GM12878 (cell line): ENCODE measurements at regions not wholly inside any gene's neighbourhood (a gene's known extent, or its start where the extent isn't known, plus 50 kb on each side); places are given as distances from the start of the nearest gene placed in this dataset.

Source experiments
- ATAC-seq: fragments of 200-7000 bp; cut with Tn5 transposase; 3 replicates; pipeline ENCODE4 v1.9.1; 2020; ENCODE audit warnings: mild to moderate bottlenecking, moderate library complexity
- BruUV-seq: library from RNA; stranded (reverse); fragments of 400-500 nt; replicated peaks from 2 replicates; lab custom pipeline; 2021; lab: Mats Ljungman, UMichigan
- CTCF ChIA-PET: fragments of 300-600 bp; sonication (Branson Sonifier 250); formaldehyde crosslinking; extraction: SDS; loops from one replicate; lab custom pipeline; 2021; ENCODE audit warnings: inconsistent platforms; lab: Yijun Ruan, JAX
- POLR2A ChIA-PET: fragments of 350-600 bp; formaldehyde crosslinking; extraction: SDS; loops from one replicate; lab custom pipeline; 2021; ENCODE audit warnings: inconsistent platforms; lab: Charles Lee
- RAD21 ChIA-PET: fragments of 300-600 bp; sonication (Branson Sonifier 250); formaldehyde crosslinking; loops from one replicate; lab custom pipeline; 2023; ENCODE audit warnings: antibody characterized with exemption; ENCODE audit not compliant: unreplicated experiment; lab: Charles Lee
- SMC1A ChIA-PET: fragments of 300-600 bp; sonication (Branson Sonifier 250); formaldehyde crosslinking; loops from one replicate; lab custom pipeline; 2023; ENCODE audit not compliant: unreplicated experiment, uncharacterized antibody; lab: Charles Lee
- DNase-seq: peaks from one replicate; pipeline ENCODE4 v3.0.0-alpha.2; 2011; ENCODE audit warnings: low read depth, low spot score
- FAIRE-seq: peaks from 3 replicates; lab custom pipeline; 2011; peaks lifted over from hg19 to GRCh38; lab: Jason Lieb, UNC
- H2AFZ ChIP-seq: 2 replicates; pipeline ENCODE4 v1.6.0; 2011; ENCODE audit warnings: low read depth, low read length, control low read depth; ENCODE audit not compliant: control insufficient read depth
- H3K27ac ChIP-seq: 2 replicates; pipeline ENCODE4 v1.5.1; 2011; ENCODE audit warnings: control low read depth; ENCODE audit not compliant: control insufficient read depth, insufficient read depth
- H3K27me3 ChIP-seq, 2 experiments: replicated peaks in 1 of 2; 2 replicates each; pipeline versions ENCODE4 v1.6.0 to v1.6.1; 2011; ENCODE audit warnings: low read length in 1 of 2; ENCODE audit not compliant: control insufficient read depth in 2 of 2, insufficient read depth in 2 of 2
- H3K36me3 ChIP-seq, 2 experiments: 2 replicates each; pipeline ENCODE4 v1.5.1; 2011; ENCODE audit warnings: low read length in 1 of 2; ENCODE audit not compliant: control insufficient read depth in 2 of 2, insufficient read depth in 2 of 2
- H3K4me1 ChIP-seq: 2 replicates; pipeline ENCODE4 v1.6.1; 2011; ENCODE audit warnings: mild to moderate bottlenecking, low read length, moderate library complexity, mixed read lengths; ENCODE audit not compliant: control insufficient read depth, insufficient read depth
- H3K4me2 ChIP-seq: 2 replicates; pipeline ENCODE4 v1.6.0; 2011; ENCODE audit warnings: control low read depth; ENCODE audit not compliant: control insufficient read depth, insufficient read depth
- H3K4me3 ChIP-seq: fragments of 200-600 bp; sonication (generic); 2 replicates; pipeline ENCODE4 v1.5.1; 2016
- H3K79me2 ChIP-seq: 2 replicates; pipeline ENCODE4 v1.6.0; 2011; ENCODE audit warnings: low read length; ENCODE audit not compliant: control insufficient read depth, insufficient read depth
- H3K9ac ChIP-seq: 2 replicates; pipeline ENCODE4 v1.8.0; 2011; ENCODE audit warnings: low read length, control low read depth, mixed read lengths; ENCODE audit not compliant: control insufficient read depth, insufficient read depth
- H3K9me3 ChIP-seq: replicated peaks from 3 replicates; pipeline ENCODE4 v1.5.1; 2011; ENCODE audit warnings: mild to moderate bottlenecking, low read length; ENCODE audit not compliant: control insufficient read depth, insufficient read depth
- H4K20me1 ChIP-seq: 2 replicates; pipeline ENCODE4 v1.6.0; 2011; ENCODE audit not compliant: control insufficient read depth, insufficient read depth
- BHLHE40 ChIP-seq, 2 experiments: fragments of 450-650 bp in 1 of 2; IDR thresholded peaks; 2 replicates each; pipeline ENCODE4 v1.6.1; 2011 to 2017; ENCODE audit warnings: low read depth in 2 of 2, borderline replicate concordance in 1 of 2, improper control_type of control experiment in 1 of 2, low read length in 1 of 2, mild to moderate bottlenecking in 1 of 2
- CBX5 ChIP-seq: sonication (generic); IDR thresholded peaks from 2 replicates; pipeline ENCODE4 v1.6.1; 2016; ENCODE audit warnings: low read depth, moderate library complexity, mild to moderate bottlenecking, inconsistent platforms
- FOXK2 ChIP-seq: fragments of 450-650 bp; IDR thresholded peaks from 2 replicates; pipeline ENCODE4 v1.6.1; 2017; ENCODE audit warnings: mild to moderate bottlenecking, moderate library complexity
- HDAC6 ChIP-seq: fragments of 200-600 bp; sonication (generic); IDR thresholded peaks from one replicate; pipeline ENCODE4 v1.8.0; 2017; ENCODE audit warnings: antibody characterized with exemption; ENCODE audit not compliant: unreplicated experiment
- IKZF1 ChIP-seq: fragments of 450-650 bp; conservative IDR thresholded peaks from 2 replicates; pipeline ENCODE4 v1.6.1; 2017; ENCODE audit warnings: antibody characterized with exemption, mild to moderate bottlenecking
- MLLT1 ChIP-seq: fragments of 450-650 bp; IDR thresholded peaks from 2 replicates; pipeline ENCODE4 v1.6.1; 2016; ENCODE audit warnings: mild to moderate bottlenecking
- MYC ChIP-seq: IDR thresholded peaks from 2 replicates; pipeline ENCODE4 v1.6.1; 2011; ENCODE audit warnings: mild to moderate bottlenecking, low read length, moderate library complexity, inconsistent platforms; ENCODE audit not compliant: insufficient read depth, insufficient replicate concordance, insufficient read length, severe bottlenecking
- NRF1 ChIP-seq: conservative IDR thresholded peaks from 2 replicates; pipeline ENCODE4 v1.6.1; 2011; ENCODE audit warnings: mild to moderate bottlenecking, low read depth, low read length, improper control_type of control experiment
- PAX8 ChIP-seq: fragments of 450-650 bp; IDR thresholded peaks from 2 replicates; pipeline ENCODE4 v1.6.1; 2017; ENCODE audit warnings: mild to moderate bottlenecking, moderate library complexity
- PKNOX1 ChIP-seq: fragments of 450-650 bp; IDR thresholded peaks from 2 replicates; pipeline ENCODE4 v1.6.1; 2016; ENCODE audit warnings: mild to moderate bottlenecking
- SMARCA5 ChIP-seq: fragments of 450-650 bp; IDR thresholded peaks from 2 replicates; pipeline ENCODE4 v1.6.1; 2017; ENCODE audit warnings: mild to moderate bottlenecking
- SPI1 ChIP-seq: IDR thresholded peaks from 2 replicates; pipeline ENCODE4 v1.6.1; 2011; ENCODE audit warnings: low read depth, mild to moderate bottlenecking, low read length, moderate library complexity, borderline replicate concordance; ENCODE audit not compliant: insufficient read depth
- SREBF1 ChIP-seq: IDR thresholded peaks from 2 replicates; pipeline ENCODE4 v1.6.1; 2012; ENCODE audit warnings: mild to moderate bottlenecking, low read length
- TARDBP ChIP-seq: IDR thresholded peaks from 2 replicates; pipeline ENCODE4 v1.6.1; 2016; ENCODE audit warnings: borderline replicate concordance
- ZNF207 ChIP-seq: fragments of 450-650 bp; IDR thresholded peaks from 2 replicates; pipeline ENCODE4 v1.6.1; 2014; ENCODE audit warnings: antibody characterized with exemption, mild to moderate bottlenecking, borderline replicate concordance
- ZNF217 ChIP-seq: fragments of 450-650 bp; IDR thresholded peaks from 2 replicates; pipeline ENCODE4 v1.6.1; 2017; ENCODE audit warnings: antibody characterized with exemption, mild to moderate bottlenecking
- WGBS: methylation state at CpG from one replicate; pipeline ENCODE4 v1.1.6; 2016; ENCODE audit warnings: low lambda C conversion rate; ENCODE audit not compliant: insufficient replicate concordance, insufficient coverage; ENCODE audit errors: missing lambda C conversion rate; 5-methylcytosine and 5-hydroxymethylcytosine counted together
- in situ Hi-C: fragments of 300-500 bp; cut with MboI; formaldehyde crosslinking; loops from 9 replicates; pipeline ENCODE4 v1.14.3; 2018; ENCODE audit warnings: mixed read lengths
- intact Hi-C: fragments of 100-400 bp; cut with micrococcal nuclease; formaldehyde crosslinking; loops from one replicate; pipeline ENCODE4 v1.14.2; 2022; ENCODE audit not compliant: unreplicated experiment
- TF ChIP-seq, protein P1 (sequence below): fragments of 450-650 bp; IDR thresholded peaks from 2 replicates; pipeline ENCODE4 v1.6.1; 2017; ENCODE audit warnings: low read depth, mild to moderate bottlenecking, moderate library complexity
- TF ChIP-seq, protein P2 (sequence below): fragments of 450-650 bp; IDR thresholded peaks from 2 replicates; pipeline ENCODE4 v1.6.1; 2017; ENCODE audit warnings: borderline replicate concordance

GRCh38 chr1:4346131-4346530, 308.3 kb upstream of the AJAP1 start:
- H3K4me3 ChIP-seq, result no peak overlapping the region
- H2AFZ ChIP-seq, result no peak overlapping the region
- intact Hi-C loops, result no loop called here
- no peaks in the 10 kb centered on the region for H3K79me2 ChIP-seq
- DNase-seq (no peak), ATAC-seq (no peak), FAIRE-seq (no peak)
- in situ Hi-C loops, result no loop called here
- ChIA-PET CTCF (no interaction called here), RAD21 (no interaction called here), POLR2A (no interaction called here), SMC1A (no interaction called here)
- no peaks in the 10 kb centered on the region for H3K27me3 ChIP-seq
- no peak overlapping the region for H3K4me2 ChIP-seq
- WGBS, result 0% methylated on average over 4 of the region's 4 CpGs
- H3K36me3 ChIP-seq, result no peaks in the 10 kb centered on the region
- no TSS peak for BruUV-seq
- no peak for TF ChIP-seq MLLT1
- no peak for TF ChIP-seq IKZF1
- TF ChIP-seq PAX8, result no peak
- no peak for TF ChIP-seq SMARCA5
- TF ChIP-seq NRF1, result no peak
- TF ChIP-seq FOXK2, result no peak
- no peak for TF ChIP-seq CBX5
- TF ChIP-seq, protein P1, sequence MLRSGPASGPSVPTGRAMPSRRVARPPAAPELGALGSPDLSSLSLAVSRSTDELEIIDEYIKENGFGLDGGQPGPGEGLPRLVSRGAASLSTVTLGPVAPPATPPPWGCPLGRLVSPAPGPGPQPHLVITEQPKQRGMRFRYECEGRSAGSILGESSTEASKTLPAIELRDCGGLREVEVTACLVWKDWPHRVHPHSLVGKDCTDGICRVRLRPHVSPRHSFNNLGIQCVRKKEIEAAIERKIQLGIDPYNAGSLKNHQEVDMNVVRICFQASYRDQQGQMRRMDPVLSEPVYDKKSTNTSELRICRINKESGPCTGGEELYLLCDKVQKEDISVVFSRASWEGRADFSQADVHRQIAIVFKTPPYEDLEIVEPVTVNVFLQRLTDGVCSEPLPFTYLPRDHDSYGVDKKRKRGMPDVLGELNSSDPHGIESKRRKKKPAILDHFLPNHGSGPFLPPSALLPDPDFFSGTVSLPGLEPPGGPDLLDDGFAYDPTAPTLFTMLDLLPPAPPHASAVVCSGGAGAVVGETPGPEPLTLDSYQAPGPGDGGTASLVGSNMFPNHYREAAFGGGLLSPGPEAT, result no peak
- TF ChIP-seq SPI1, result no peak
- TF ChIP-seq SREBF1, result no peak
- no peak for TF ChIP-seq BHLHE40 (IDR thresholded peaks at IDR 0.05; ENCODE audit: borderline replicate concordance in 1 of 2, low read depth in 2 of 2, low read length in 1 of 2)
- TF ChIP-seq ZNF207, result no peak
- no peak for TF ChIP-seq ZNF217
- no peak for TF ChIP-seq MYC
- no peak for TF ChIP-seq PKNOX1
- no peak for TF ChIP-seq TARDBP
- TF ChIP-seq, protein P2, sequence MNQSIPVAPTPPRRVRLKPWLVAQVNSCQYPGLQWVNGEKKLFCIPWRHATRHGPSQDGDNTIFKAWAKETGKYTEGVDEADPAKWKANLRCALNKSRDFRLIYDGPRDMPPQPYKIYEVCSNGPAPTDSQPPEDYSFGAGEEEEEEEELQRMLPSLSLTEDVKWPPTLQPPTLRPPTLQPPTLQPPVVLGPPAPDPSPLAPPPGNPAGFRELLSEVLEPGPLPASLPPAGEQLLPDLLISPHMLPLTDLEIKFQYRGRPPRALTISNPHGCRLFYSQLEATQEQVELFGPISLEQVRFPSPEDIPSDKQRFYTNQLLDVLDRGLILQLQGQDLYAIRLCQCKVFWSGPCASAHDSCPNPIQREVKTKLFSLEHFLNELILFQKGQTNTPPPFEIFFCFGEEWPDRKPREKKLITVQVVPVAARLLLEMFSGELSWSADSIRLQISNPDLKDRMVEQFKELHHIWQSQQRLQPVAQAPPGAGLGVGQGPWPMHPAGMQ, result no peak
- no peak for TF ChIP-seq HDAC6
- no peaks in the 10 kb centered on the region; the same call in 2 of the 3 replicates for H3K9me3 ChIP-seq
- no peak overlapping the region for H3K27ac ChIP-seq
- H3K9ac ChIP-seq, result no peak overlapping the region
- no peaks in the 10 kb centered on the region for H3K4me1 ChIP-seq
- H4K20me1 ChIP-seq, result no peaks in the 10 kb centered on the region
